MCF 10A (cell line): ENCODE measurements at regions not wholly inside any gene's neighbourhood (a gene's known extent, or its start where the extent isn't known, plus 50 kb on each side); places are given as distances from the start of the nearest gene placed in this dataset.

ENCODE experiments used
- BruUV-seq: library from RNA; stranded (reverse); fragments of 400-500 nt; replicated peaks from 2 replicates; lab custom pipeline; 2021; lab: Mats Ljungman, UMichigan
- CTCF ChIA-PET: fragments of 300-600 bp; sonication (Branson Sonifier 250); formaldehyde crosslinking; extraction: SDS; loops from one replicate; lab custom pipeline; 2021; ENCODE audit warnings: antibody characterized with exemption, inconsistent platforms; lab: Yijun Ruan, JAX
- POLR2A ChIA-PET: fragments of 300-600, 350-650 bp; sonication (Branson Sonifier 250); formaldehyde crosslinking; extraction: SDS; loops from one replicate; lab custom pipeline; 2020; ENCODE audit warnings: antibody characterized with exemption, inconsistent platforms; lab: Yijun Ruan, JAX
- DNase-seq: peaks from one replicate; pipeline ENCODE4 v3.0.0-alpha.2; 2018; ENCODE audit not compliant: unreplicated experiment
- H3K27ac Mint-ChIP-seq: one replicate; pipeline ENCODE4 v1.8.0; 2022; ENCODE audit warnings: mild to moderate bottlenecking, low read depth, mixed read lengths; ENCODE audit not compliant: unreplicated experiment
- H3K27me3 Mint-ChIP-seq: one replicate; pipeline ENCODE4 v1.8.0; 2022; ENCODE audit warnings: mixed read lengths; ENCODE audit not compliant: insufficient read depth, unreplicated experiment
- H3K36me3 Mint-ChIP-seq: one replicate; pipeline ENCODE4 v1.8.0; 2022; ENCODE audit warnings: mild to moderate bottlenecking, moderate library complexity, mixed read lengths; ENCODE audit not compliant: insufficient read depth, unreplicated experiment
- H3K4me1 Mint-ChIP-seq: one replicate; pipeline ENCODE4 v1.8.0; 2022; ENCODE audit warnings: mixed read lengths; ENCODE audit not compliant: insufficient read depth, unreplicated experiment
- H3K4me3 Mint-ChIP-seq: one replicate; pipeline ENCODE4 v1.8.0; 2022; ENCODE audit warnings: mild to moderate bottlenecking, moderate library complexity, mixed read lengths; ENCODE audit not compliant: unreplicated experiment
- H3K9me3 Mint-ChIP-seq: one replicate; pipeline ENCODE4 v1.8.0; 2022; ENCODE audit warnings: mixed read lengths; ENCODE audit not compliant: unreplicated experiment
- CTCF ChIP-seq: fragments of 200-600 bp; IDR thresholded peaks from one replicate; pipeline ENCODE4 v1.8.0; 2022; ENCODE audit warnings: antibody characterized with exemption, mild to moderate bottlenecking; ENCODE audit not compliant: unreplicated experiment
- intact Hi-C: fragments of 100-400 bp; cut with micrococcal nuclease; formaldehyde crosslinking; loops from 2 replicates; pipeline ENCODE4 v1.14.1; 2022

DNA sequence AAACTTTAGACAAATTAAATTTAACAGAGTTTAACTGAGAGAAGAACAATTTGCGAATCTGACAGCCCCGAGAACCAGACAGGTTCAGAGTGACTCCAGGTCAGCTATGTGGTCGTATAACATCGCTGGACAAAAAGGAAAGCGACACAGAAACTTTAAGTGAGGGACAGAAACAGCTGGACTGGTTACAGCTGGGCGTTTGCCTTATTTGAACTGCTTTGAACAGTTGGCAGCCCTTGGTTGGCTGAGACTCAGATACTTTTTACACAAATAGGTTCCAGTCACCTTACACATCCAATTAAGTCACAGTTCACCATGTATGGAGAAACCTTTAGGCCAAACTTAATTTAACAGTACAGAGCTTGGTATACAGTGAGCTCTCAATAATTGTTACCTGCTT is 436.9 kb downstream of the GUCY1A2 start:
- Mint-ChIP-seq H3K4me1 (no peaks in the 10 kb centered on the region), H3K4me3 (no peak overlapping the region), H3K9me3 (no peaks in the 10 kb centered on the region), H3K27ac (no peak overlapping the region), H3K27me3 (no peaks in the 10 kb centered on the region), H3K36me3 (no peaks in the 10 kb centered on the region)
- CTCF ChIA-PET: interaction anchor here (0.7 kb wide), 1 partner anchor 262 kb away, joined by 3 read pairs; no protein-coding TSS in a partner anchor
- POLR2A ChIA-PET: interaction anchor here (0.7 kb wide), 1 partner anchor 122 kb away, joined by 3 read pairs; no protein-coding TSS in a partner anchor
- intact Hi-C loops: no loop called here
- no peak for DNase-seq
- BruUV-seq: no TSS peak
- no peak for TF ChIP-seq CTCF

DNA sequence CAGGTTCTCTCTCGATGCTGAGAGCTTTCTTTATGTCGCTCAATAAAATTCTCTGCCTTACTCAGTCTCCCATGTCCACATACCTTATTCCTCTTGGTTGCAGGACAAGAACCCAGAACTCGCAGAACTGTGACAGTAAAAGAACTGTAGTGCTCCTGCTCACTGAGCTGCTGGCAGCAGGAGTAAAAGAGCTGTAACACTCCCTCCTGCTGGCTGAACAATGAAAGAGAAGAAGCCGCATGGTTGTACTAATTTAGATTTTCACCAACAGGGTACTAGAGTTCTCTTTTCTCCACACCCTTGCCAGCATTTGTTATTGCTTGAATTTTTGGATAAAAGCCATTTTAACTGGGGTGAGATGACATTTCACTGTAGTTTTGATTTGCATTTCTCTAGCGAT is 433.2 kb downstream of the GUCY1A2 start:
- Mint-ChIP-seq H3K9me3 (no peaks in the 10 kb centered on the region), H3K4me3 (no peak overlapping the region), H3K27me3 (no peaks in the 10 kb centered on the region), H3K36me3 (no peaks in the 10 kb centered on the region), H3K27ac (no peak overlapping the region), H3K4me1 (no peaks in the 10 kb centered on the region)
- intact Hi-C loops: loop anchor here (1.0 to 2.0 kb wide), 3 partner anchors 266 to 429 kb away; no protein-coding TSS in a partner anchor
- ChIA-PET CTCF (interaction anchor here (0.7 to 2.1 kb wide), 7 partner anchors 8 to 429 kb away, joined by 3 to 9 read pairs (median 5); no protein-coding TSS in a partner anchor), POLR2A (no interaction called here)
- no TSS peak for BruUV-seq
- peak; percentile 39 for DNase-seq
- peak; percentile 23 for TF ChIP-seq CTCF

DNA sequence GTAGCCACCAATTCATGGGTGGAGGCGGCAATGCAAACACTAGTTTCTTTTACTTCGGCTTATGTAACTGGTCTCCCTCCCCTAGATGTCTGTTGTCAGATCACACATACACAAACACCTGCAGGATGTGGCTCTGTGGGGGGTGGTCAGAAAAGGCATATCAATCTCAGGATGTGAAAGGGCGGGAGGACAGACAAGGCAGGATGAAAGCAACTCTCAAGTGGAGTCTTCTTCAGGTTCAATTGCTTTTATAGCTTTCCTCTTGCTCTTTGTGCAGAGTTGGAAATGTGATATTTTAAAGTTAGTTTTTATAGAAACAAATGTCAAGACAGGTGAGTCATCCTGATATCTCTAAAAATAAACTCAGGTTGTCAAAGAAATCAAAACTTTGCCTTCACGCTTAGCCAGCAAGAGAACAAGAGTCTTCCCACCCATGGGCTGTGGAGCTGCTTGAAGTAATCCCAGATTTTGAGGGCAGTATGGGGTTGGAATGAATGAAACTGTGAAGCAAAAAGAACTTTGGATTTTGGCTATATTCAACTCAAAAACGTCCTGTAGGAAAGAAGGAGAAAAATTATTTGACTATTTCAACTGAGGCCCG is 423.4 kb downstream of the GUCY1A2 start:
- ChIA-PET POLR2A (no interaction called here), CTCF (interaction anchor here (0.7 kb wide), 1 partner anchor 79 kb away, joined by 3 read pairs; no protein-coding TSS in a partner anchor)
- DNase-seq: no peak
- no peaks in the 10 kb centered on the region for H3K27me3 Mint-ChIP-seq
- intact Hi-C loops: no loop called here
- no peaks in the 10 kb centered on the region for H3K4me1 Mint-ChIP-seq
- H3K9me3 Mint-ChIP-seq: peaks cover 8% of the 10 kb centered on the region
- no peak for TF ChIP-seq CTCF
- BruUV-seq: no TSS peak
- H3K27ac Mint-ChIP-seq: no peak overlapping the region
- H3K4me3 Mint-ChIP-seq: no peak overlapping the region
- no peaks in the 10 kb centered on the region for H3K36me3 Mint-ChIP-seq

- BruUV-seq: no TSS peak
- intact Hi-C loops: no loop called here
- Mint-ChIP-seq H3K36me3 (no peaks in the 10 kb centered on the region), H3K4me3 (no peak overlapping the region), H3K27me3 (no peaks in the 10 kb centered on the region), H3K27ac (no peak overlapping the region), H3K4me1 (no peaks in the 10 kb centered on the region), H3K9me3 (peaks cover 2% of the 10 kb centered on the region)
- POLR2A ChIA-PET: no interaction called here
- DNase-seq: no peak
- CTCF ChIA-PET: interaction anchor here (0.5 kb wide), 1 partner anchor 852 kb away, joined by 3 read pairs; no protein-coding TSS in a partner anchor
- no peak for TF ChIP-seq CTCF
Observed at GRCh38 chr11:106601684-106602297, 416.5 kb downstream of the GUCY1A2 start.
